ENCODE measurements at regions not wholly inside any gene's neighbourhood (a gene's known extent, or its start where the extent isn't known, plus 50 kb on each side); places are given as distances from the start of the nearest gene placed in this dataset.

GRCh38 chr13:83563499-83563898 lies 318.8 kb downstream of the SLITRK1 start:
- Mint-ChIP-seq H3K9me3 (ENCODE audit: insufficient read depth) (peaks cover 5% of the 10 kb centered on the region), H3K4me3 (no peak overlapping the region), H3K27ac (no peak overlapping the region), H3K4me1 (ENCODE audit: low read depth) (no peaks in the 10 kb centered on the region), H3K36me3 (ENCODE audit: low read depth) (no peaks in the 10 kb centered on the region), H3K27me3 (ENCODE audit: low read depth) (no peaks in the 10 kb centered on the region)
- POLR2A ChIA-PET = no interaction called here
- DNase-seq (no peak), ATAC-seq (no peak)
- CTCF ChIA-PET = no interaction called here

- CTCF ChIA-PET = no interaction called here
- Mint-ChIP-seq H3K4me3 (no peak overlapping the region), H3K9me3 (ENCODE audit: insufficient read depth) (peaks cover 14% of the 10 kb centered on the region), H3K27me3 (ENCODE audit: low read depth) (no peaks in the 10 kb centered on the region), H3K36me3 (ENCODE audit: low read depth) (no peaks in the 10 kb centered on the region), H3K4me1 (ENCODE audit: low read depth) (no peaks in the 10 kb centered on the region), H3K27ac (no peak overlapping the region)
- DNase-seq (no peak), ATAC-seq (no peak)
- POLR2A ChIA-PET = no interaction called here
These were observed 324.4 kb downstream of the SLITRK1 start for GRCh38 chr13:83557845-83558244.

GRCh38 chr13:83549671-83550070 lies 332.6 kb downstream of the SLITRK1 start:
- ATAC-seq (no peak), DNase-seq (no peak)
- ChIA-PET CTCF (no interaction called here), POLR2A (no interaction called here)
- H3K27me3 Mint-ChIP-seq (ENCODE audit: low read depth) = no peaks in the 10 kb centered on the region
- H3K36me3 Mint-ChIP-seq (ENCODE audit: low read depth) = no peaks in the 10 kb centered on the region
- no peaks in the 10 kb centered on the region for H3K4me1 Mint-ChIP-seq (ENCODE audit: low read depth)
- H3K9me3 Mint-ChIP-seq (ENCODE audit: insufficient read depth) = peaks cover 9% of the 10 kb centered on the region
- H3K4me3 Mint-ChIP-seq = no peak overlapping the region
- no peak overlapping the region for H3K27ac Mint-ChIP-seq

GRCh38 chr13:83547043-83547442 lies 335.2 kb downstream of the SLITRK1 start:
- no peaks in the 10 kb centered on the region for H3K4me1 Mint-ChIP-seq (ENCODE audit: low read depth)
- ChIA-PET CTCF (no interaction called here), POLR2A (no interaction called here)
- no peaks in the 10 kb centered on the region for H3K27me3 Mint-ChIP-seq (ENCODE audit: low read depth)
- peaks cover 12% of the 10 kb centered on the region for H3K9me3 Mint-ChIP-seq (ENCODE audit: insufficient read depth)
- H3K27ac Mint-ChIP-seq = no peak overlapping the region
- ATAC-seq (no peak), DNase-seq (no peak)
- no peaks in the 10 kb centered on the region for H3K36me3 Mint-ChIP-seq (ENCODE audit: low read depth)
- H3K4me3 Mint-ChIP-seq = no peak overlapping the region

GRCh38 chr13:83546476-83546875 lies 335.8 kb downstream of the SLITRK1 start:
- peaks cover 12% of the 10 kb centered on the region for H3K9me3 Mint-ChIP-seq (ENCODE audit: insufficient read depth)
- no peaks in the 10 kb centered on the region for H3K36me3 Mint-ChIP-seq (ENCODE audit: low read depth)
- ChIA-PET POLR2A (no interaction called here), CTCF (no interaction called here)
- no peak for ATAC-seq
- H3K4me3 Mint-ChIP-seq = no peak overlapping the region
- no peak overlapping the region for H3K27ac Mint-ChIP-seq
- DNase-seq = no peak
- no peaks in the 10 kb centered on the region for H3K4me1 Mint-ChIP-seq (ENCODE audit: low read depth)
- H3K27me3 Mint-ChIP-seq (ENCODE audit: low read depth) = no peaks in the 10 kb centered on the region

GRCh38 chr13:83538636-83539035 lies 343.6 kb downstream of the SLITRK1 start:
- Mint-ChIP-seq H3K36me3 (ENCODE audit: low read depth) (no peaks in the 10 kb centered on the region), H3K4me1 (ENCODE audit: low read depth) (no peaks in the 10 kb centered on the region), H3K4me3 (no peak overlapping the region), H3K27ac (no peak overlapping the region), H3K9me3 (ENCODE audit: insufficient read depth) (peaks cover 25% of the 10 kb centered on the region), H3K27me3 (ENCODE audit: low read depth) (no peaks in the 10 kb centered on the region)
- ChIA-PET POLR2A (no interaction called here), CTCF (no interaction called here)
- ATAC-seq = no peak
- DNase-seq = no peak

GRCh38 chr13:83536941-83537340 lies 345.3 kb downstream of the SLITRK1 start:
- no peak for DNase-seq
- no peak for ATAC-seq
- CTCF ChIA-PET = no interaction called here
- no peaks in the 10 kb centered on the region for H3K4me1 Mint-ChIP-seq (ENCODE audit: low read depth)
- peaks cover 20% of the 10 kb centered on the region for H3K9me3 Mint-ChIP-seq (ENCODE audit: insufficient read depth)
- no peak overlapping the region for H3K4me3 Mint-ChIP-seq
- POLR2A ChIA-PET = no interaction called here
- no peaks in the 10 kb centered on the region for H3K36me3 Mint-ChIP-seq (ENCODE audit: low read depth)
- no peak overlapping the region for H3K27ac Mint-ChIP-seq
- no peaks in the 10 kb centered on the region for H3K27me3 Mint-ChIP-seq (ENCODE audit: low read depth)

GRCh38 chr13:83536153-83536552 lies 346.1 kb downstream of the SLITRK1 start:
- ATAC-seq = no peak
- no peaks in the 10 kb centered on the region for H3K36me3 Mint-ChIP-seq (ENCODE audit: low read depth)
- no peaks in the 10 kb centered on the region for H3K27me3 Mint-ChIP-seq (ENCODE audit: low read depth)
- DNase-seq = no peak
- POLR2A ChIA-PET = no interaction called here
- CTCF ChIA-PET = no interaction called here
- H3K9me3 Mint-ChIP-seq (ENCODE audit: insufficient read depth) = peaks cover 20% of the 10 kb centered on the region
- H3K27ac Mint-ChIP-seq = no peak overlapping the region
- no peak overlapping the region for H3K4me3 Mint-ChIP-seq
- H3K4me1 Mint-ChIP-seq (ENCODE audit: low read depth) = no peaks in the 10 kb centered on the region

- Mint-ChIP-seq H3K4me3 (no peak overlapping the region), H3K36me3 (ENCODE audit: low read depth) (no peaks in the 10 kb centered on the region), H3K27ac (no peak overlapping the region), H3K9me3 (ENCODE audit: insufficient read depth) (peaks cover 19% of the 10 kb centered on the region), H3K4me1 (ENCODE audit: low read depth) (no peaks in the 10 kb centered on the region), H3K27me3 (ENCODE audit: low read depth) (no peaks in the 10 kb centered on the region)
- DNase-seq (no peak), ATAC-seq (no peak)
- ChIA-PET POLR2A (no interaction called here), CTCF (no interaction called here)
These were observed 349.5 kb downstream of the SLITRK1 start for GRCh38 chr13:83532809-83533208.

- CTCF ChIA-PET = no interaction called here
- no peak for DNase-seq
- H3K4me1 Mint-ChIP-seq (ENCODE audit: low read depth) = no peaks in the 10 kb centered on the region
- no peaks in the 10 kb centered on the region for H3K27me3 Mint-ChIP-seq (ENCODE audit: low read depth)
- no peak for ATAC-seq
- H3K36me3 Mint-ChIP-seq (ENCODE audit: low read depth) = no peaks in the 10 kb centered on the region
- H3K9me3 Mint-ChIP-seq (ENCODE audit: insufficient read depth) = peaks cover 19% of the 10 kb centered on the region
- POLR2A ChIA-PET = no interaction called here
- H3K27ac Mint-ChIP-seq = no peak overlapping the region
- no peak overlapping the region for H3K4me3 Mint-ChIP-seq
These were observed 351.3 kb downstream of the SLITRK1 start for GRCh38 chr13:83531022-83531421.

- CTCF ChIA-PET = no interaction called here
- POLR2A ChIA-PET = no interaction called here
- ATAC-seq (no peak), DNase-seq (no peak)
- Mint-ChIP-seq H3K27ac (no peak overlapping the region), H3K4me3 (no peak overlapping the region), H3K27me3 (ENCODE audit: low read depth) (no peaks in the 10 kb centered on the region), H3K9me3 (ENCODE audit: insufficient read depth) (peaks cover 7% of the 10 kb centered on the region), H3K36me3 (ENCODE audit: low read depth) (no peaks in the 10 kb centered on the region), H3K4me1 (ENCODE audit: low read depth) (no peaks in the 10 kb centered on the region)
These were observed 365.5 kb downstream of the SLITRK1 start for GRCh38 chr13:83516781-83517180.

GRCh38 chr13:83515268-83516015 lies 366.8 kb downstream of the SLITRK1 start:
- H3K27me3 Mint-ChIP-seq (ENCODE audit: low read depth) = no peaks in the 10 kb centered on the region
- no peak overlapping the region for H3K4me3 Mint-ChIP-seq
- no peaks in the 10 kb centered on the region for H3K4me1 Mint-ChIP-seq (ENCODE audit: low read depth)
- peaks cover 7% of the 10 kb centered on the region for H3K9me3 Mint-ChIP-seq (ENCODE audit: insufficient read depth)
- POLR2A ChIA-PET = no interaction called here
- no peaks in the 10 kb centered on the region for H3K36me3 Mint-ChIP-seq (ENCODE audit: low read depth)
- CTCF ChIA-PET = no interaction called here
- ATAC-seq (no peak), DNase-seq (no peak)
- H3K27ac Mint-ChIP-seq = no peak overlapping the region

GRCh38 chr13:83508771-83509301 lies 373.4 kb downstream of the SLITRK1 start:
- no peaks in the 10 kb centered on the region for H3K27me3 Mint-ChIP-seq (ENCODE audit: low read depth)
- no peaks in the 10 kb centered on the region for H3K4me1 Mint-ChIP-seq (ENCODE audit: low read depth)
- ChIA-PET CTCF (no interaction called here), POLR2A (no interaction called here)
- DNase-seq (no peak), ATAC-seq (no peak)
- peaks cover 7% of the 10 kb centered on the region for H3K9me3 Mint-ChIP-seq (ENCODE audit: insufficient read depth)
- no peak overlapping the region for H3K27ac Mint-ChIP-seq
- no peak overlapping the region for H3K4me3 Mint-ChIP-seq
- no peaks in the 10 kb centered on the region for H3K36me3 Mint-ChIP-seq (ENCODE audit: low read depth)
